GM18873 (cell line): ENCODE measurements at regions not wholly inside any gene's neighbourhood (a gene's known extent, or its start where the extent isn't known, plus 50 kb on each side); places are given as distances from the start of the nearest gene placed in this dataset.

Experiments
- ATAC-seq: cut with Tn5 transposase; IDR thresholded peaks from one replicate; pipeline ENCODE4 v1.9.1; 2021; ENCODE audit warnings: mild to moderate bottlenecking, moderate library complexity, moderate number of reproducible peaks; ENCODE audit not compliant: unreplicated experiment, low FRiP score

- ATAC-seq = no peak
Observed at GRCh38 chr3:76566211-76566534, 473.7 kb upstream of the ROBO2 start.

GRCh38 chr3:76566904-76567303, 473.0 kb upstream of the ROBO2 start:
- no peak for ATAC-seq

- ATAC-seq = no peak
Observed at GRCh38 chr3:76570436-76571057, 469.4 kb upstream of the ROBO2 start.

GRCh38 chr3:76576201-76576600, 463.7 kb upstream of the ROBO2 start:
- ATAC-seq = no peak

GRCh38 chr3:76582098-76582497, 457.8 kb upstream of the ROBO2 start:
- no peak for ATAC-seq

- no peak for ATAC-seq
Observed at GRCh38 chr3:76582632-76583378, 457.1 kb upstream of the ROBO2 start.

- ATAC-seq = no peak
Observed at GRCh38 chr3:76585794-76586392, 454.0 kb upstream of the ROBO2 start.

GRCh38 chr3:76586471-76586870, 453.4 kb upstream of the ROBO2 start:
- ATAC-seq = no peak

- no peak for ATAC-seq
Observed at GRCh38 chr3:76610150-76610549, 429.7 kb upstream of the ROBO2 start.

- ATAC-seq = no peak
Observed at GRCh38 chr3:76615719-76616118, 424.2 kb upstream of the ROBO2 start.

GRCh38 chr3:76624164-76624563, 415.7 kb upstream of the ROBO2 start:
- ATAC-seq = no peak

GRCh38 chr3:76627236-76627635, 412.7 kb upstream of the ROBO2 start:
- ATAC-seq = no peak

- ATAC-seq = no peak
Observed at GRCh38 chr3:76631251-76631650, 408.6 kb upstream of the ROBO2 start.

- no peak for ATAC-seq
Observed at GRCh38 chr3:76638006-76638405, 401.9 kb upstream of the ROBO2 start.

GRCh38 chr3:76643623-76644304, 396.1 kb upstream of the ROBO2 start:
- ATAC-seq = no peak

GRCh38 chr3:76644305-76644675, 395.6 kb upstream of the ROBO2 start:
- no peak for ATAC-seq

- ATAC-seq = no peak
Observed at GRCh38 chr3:76645724-76646123, 394.2 kb upstream of the ROBO2 start.

GRCh38 chr3:76646921-76647562, 392.9 kb upstream of the ROBO2 start:
- ATAC-seq = no peak

- ATAC-seq = no peak
Observed at GRCh38 chr3:76651784-76652183, 388.1 kb upstream of the ROBO2 start.

- ATAC-seq = no peak
Observed at GRCh38 chr3:76652524-76652923, 387.4 kb upstream of the ROBO2 start.

GRCh38 chr3:76653640-76654251, 386.2 kb upstream of the ROBO2 start:
- no peak for ATAC-seq
